HG03442 (cell line): ENCODE measurements at regions not wholly inside any gene's neighbourhood (a gene's known extent, or its start where the extent isn't known, plus 50 kb on each side); places are given as distances from the start of the nearest gene placed in this dataset.
A peak's percentile ranks its signal among the peaks of the same experiment; 100 is the strongest.

Source experiments
- ATAC-seq: cut with Tn5 transposase; IDR thresholded peaks from one replicate; pipeline ENCODE4 v1.9.1; 2021; ENCODE audit warnings: mild to moderate bottlenecking, moderate library complexity; ENCODE audit not compliant: unreplicated experiment

DNA sequence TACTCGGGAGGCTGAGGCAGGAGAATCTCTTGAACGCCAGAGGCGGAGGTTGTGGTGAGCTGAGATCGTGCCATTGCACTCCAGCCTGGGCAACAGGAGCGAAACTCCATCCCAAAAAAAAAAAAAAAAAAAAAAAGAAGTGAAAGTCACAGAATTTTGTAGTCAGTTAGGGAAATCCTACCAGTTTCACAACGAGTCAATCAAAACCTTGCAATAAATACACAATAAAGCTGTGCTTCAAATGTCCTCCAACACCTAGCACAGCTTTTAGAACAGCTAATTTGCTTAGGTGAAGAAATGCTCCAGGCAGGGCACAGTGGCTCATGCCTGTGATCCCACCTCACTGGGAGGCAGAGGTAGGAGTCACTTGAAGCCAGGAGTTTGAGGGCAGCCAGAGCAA is 112.8 kb upstream of the ATF7IP start:
- no peak for ATAC-seq

DNA sequence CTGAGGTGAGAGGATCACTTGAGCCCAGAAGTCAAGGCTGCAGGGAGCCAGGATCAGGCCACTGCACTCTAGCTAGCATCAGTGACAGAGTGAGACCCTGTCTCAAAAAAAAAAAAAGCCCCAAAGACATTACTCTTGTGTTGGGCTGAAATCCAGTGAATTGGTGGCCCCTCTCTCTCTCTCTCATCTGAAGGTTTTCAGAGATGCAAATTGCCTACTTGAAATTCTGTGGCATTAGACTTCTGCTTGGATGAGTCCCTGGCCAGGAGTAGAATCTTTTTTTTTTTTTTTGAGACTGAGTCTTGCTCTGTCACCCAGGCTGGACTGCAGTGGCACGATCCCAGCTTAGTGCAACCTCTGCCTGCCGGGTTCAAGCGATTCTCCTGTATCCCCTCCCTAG is 112.0 kb upstream of the ATF7IP start:
- no peak for ATAC-seq

GRCh38 chr12:14254781-14255180 is 110.7 kb upstream of the ATF7IP start:
- ATAC-seq, result no peak

DNA sequence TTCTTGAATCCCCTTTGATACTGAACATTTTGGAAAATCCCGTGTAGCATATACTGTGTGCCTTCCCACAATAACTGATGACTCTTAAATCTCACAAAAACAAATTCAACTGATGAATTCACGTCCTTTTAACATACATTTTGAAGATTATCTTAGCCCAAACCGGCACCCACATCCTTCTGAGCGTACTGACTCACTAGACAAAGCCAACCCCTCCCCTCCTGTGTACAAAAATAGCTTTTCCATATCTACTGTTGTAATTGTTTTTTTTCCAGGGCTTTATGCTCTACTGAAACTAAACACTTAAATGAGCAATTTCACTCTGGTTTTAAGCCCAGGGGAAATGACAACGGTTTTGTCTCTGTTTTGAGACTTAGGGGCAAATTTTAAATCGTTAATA is 109.4 kb upstream of the ATF7IP start:
- ATAC-seq, result no peak

- ATAC-seq, result peak; percentile 47
Observed at GRCh38 chr12:14256555-14257169, 108.8 kb upstream of the ATF7IP start.

GRCh38 chr12:14257303-14257733 is 108.2 kb upstream of the ATF7IP start:
- no peak for ATAC-seq

DNA sequence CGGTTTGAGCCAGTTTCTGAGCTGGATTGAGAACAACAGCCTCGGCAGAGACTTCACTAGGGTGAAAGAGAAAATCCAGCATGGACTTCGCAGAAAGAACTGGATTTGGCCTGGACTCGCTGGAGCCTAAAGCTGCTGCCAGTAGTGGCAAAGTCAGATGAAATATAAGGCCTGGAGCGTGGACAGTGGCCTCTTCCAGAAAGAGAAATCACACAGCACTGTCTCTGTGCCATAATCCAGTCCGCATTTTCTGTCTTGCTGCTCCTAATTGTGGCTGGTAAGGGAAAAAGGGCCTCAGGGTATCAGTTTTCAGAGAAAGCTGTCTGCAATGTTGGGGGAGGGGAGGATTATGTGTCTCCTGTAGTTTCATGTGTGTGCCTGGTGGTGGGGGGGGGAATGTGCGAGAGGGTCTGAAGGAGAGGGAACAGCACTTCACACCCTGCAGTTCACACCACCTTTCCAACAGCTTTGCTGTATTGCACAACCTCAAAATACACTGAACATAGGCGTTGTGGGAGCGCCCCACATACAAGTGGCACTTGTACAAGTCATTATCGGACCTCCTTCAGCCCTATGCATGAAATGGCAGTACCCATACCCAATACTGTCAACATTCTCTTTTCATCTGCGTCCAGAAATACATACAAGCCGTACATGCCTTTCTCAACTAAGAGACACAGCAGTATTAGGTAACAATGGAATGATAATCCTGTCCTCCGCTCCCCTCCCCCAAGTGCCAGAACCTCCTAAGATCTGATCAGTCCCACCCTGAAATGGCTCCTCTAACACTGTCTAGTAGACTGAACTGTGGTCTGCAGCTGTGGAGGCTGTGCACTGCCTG is 107.5 kb upstream of the ATF7IP start:
- ATAC-seq, result peak; percentile 52

DNA sequence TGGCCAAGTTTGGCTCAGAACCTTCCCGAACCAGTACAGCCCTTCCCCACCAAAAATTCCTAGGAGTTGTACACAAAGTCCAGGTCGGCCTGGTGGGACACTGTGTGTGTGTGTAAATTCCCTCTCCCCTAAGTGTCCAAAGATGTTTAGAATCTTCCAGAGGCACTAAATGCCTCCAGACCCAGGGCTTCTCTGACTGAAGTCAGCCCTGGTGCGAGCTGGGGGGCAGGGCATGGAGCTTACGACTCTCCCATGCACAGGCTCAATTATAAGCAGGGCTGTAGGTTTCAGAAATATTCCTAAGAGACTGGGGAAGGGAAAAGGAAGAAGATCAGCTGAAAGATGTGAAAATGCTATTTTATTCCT is 106.9 kb upstream of the ATF7IP start:
- ATAC-seq, result no peak

DNA sequence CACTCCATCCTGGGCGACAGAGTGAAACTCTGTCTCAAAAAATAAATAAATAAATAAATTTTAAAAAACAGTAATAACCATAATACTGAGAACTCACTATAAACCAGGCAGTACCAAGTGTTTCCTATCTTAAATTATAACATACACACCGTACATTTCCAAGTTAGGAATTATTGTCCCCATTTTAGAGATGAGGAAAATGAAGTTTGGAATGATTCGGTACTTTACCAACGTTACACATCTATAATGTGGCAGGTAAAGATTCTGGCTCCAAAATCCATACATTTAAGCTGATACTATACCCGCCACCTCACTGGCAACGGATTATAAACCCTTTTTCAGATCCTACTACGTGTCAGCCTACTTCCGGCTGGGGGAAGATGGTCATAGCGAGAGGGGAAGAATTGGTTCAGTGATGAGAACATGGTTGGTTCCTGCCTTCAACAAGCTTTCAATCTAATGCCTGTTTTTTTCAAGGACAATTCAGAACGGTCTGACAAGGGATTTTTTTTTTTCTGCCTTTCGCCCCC is 105.9 kb upstream of the ATF7IP start:
- no peak for ATAC-seq

GRCh38 chr12:14260011-14260993 is 105.2 kb upstream of the ATF7IP start:
- no peak for ATAC-seq

DNA sequence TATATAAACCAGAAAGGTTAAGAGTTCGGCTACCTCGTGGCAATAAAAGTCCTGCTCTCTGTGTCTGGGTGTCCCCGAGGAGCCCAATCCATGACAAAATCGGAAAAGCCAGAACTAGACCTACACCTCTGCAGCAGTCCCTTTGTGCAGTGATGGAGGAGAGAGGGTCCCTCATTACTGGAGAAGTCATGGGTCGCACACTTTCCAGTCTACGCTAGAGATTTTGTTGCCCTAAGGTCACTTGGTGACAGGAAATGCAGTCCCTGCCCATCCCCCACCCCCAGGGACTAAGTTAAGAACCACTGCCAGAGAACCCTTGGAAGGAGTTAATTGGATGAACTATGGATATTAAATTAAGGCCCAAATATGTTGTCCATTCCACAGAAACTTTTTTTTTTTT is 104.4 kb upstream of the ATF7IP start:
- no peak for ATAC-seq

- ATAC-seq, result no peak
Observed at GRCh38 chr12:14261861-14262260, 103.6 kb upstream of the ATF7IP start.

DNA sequence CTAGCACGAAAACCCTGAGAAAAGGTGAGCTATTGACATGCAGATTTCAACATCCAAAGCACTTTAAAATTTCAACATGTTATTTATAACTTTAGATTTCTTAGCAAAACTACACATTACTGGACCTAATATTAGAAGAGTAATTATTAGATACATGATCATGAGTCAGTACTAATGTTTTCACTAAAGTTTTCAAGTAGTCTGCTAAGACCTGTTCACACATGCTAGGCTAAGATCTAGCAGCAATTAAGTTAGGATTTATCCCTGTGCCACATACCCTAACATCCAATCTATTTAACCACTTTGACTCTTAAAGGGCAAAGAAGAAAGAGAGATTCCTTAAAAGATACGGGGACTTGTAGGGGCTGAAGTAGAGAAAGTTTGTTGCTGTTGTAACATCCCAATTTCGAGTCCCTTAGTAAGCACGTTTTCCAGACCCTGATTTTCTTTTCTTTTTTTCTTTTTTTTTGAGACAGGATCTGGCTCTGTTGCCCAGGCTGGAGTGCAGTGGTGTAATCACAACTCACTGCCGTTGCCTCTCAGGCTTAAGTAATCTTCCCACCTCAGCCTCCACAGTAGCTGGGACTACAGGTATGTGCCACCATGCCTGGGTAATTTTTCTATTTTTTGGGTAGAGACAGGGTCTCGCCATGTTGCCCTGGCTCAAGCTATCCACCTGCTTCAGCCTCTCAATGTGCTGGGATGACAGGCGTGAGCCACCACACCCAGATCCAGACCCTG is 102.5 kb upstream of the ATF7IP start:
- ATAC-seq, result no peak

DNA sequence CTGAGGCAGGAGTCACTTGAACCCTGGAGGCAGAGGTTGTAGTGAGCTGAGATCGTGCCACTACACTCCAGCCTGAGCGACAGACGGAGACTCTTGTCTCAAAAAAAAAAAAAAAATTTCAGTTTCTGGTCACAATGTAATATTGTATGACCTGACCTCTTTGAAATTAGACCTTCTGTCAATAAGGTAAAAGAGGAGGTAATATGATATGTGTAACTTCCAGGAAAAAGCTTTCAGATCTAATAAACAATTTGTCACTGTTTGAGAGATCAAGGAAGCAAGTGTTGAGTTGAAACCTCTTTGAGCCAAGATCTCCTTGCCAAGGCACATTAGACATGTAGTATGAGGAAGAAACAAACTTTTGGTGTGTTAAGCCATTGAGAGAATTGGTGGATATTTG is 101.7 kb upstream of the ATF7IP start:
- no peak for ATAC-seq

DNA sequence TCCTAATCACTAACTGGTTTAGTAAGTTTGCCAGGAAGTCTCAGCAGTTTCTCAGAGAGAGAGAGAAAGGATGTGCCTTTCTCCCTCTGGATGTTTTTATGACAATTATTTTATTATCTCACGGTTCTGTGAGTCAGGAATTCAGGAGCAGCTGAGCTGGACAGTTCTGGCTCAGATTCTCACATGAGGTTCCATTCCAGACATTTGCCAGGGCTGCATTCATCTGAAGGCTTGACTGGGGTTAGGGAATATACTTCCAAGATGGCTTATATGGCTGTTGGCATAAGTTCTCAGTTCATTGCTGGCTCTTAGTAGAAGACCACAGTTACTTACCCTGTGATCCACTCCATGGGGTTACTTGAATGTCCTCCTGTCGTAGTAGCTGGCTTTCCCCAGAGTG is 101.2 kb upstream of the ATF7IP start:
- ATAC-seq, result no peak

GRCh38 chr12:14264778-14265177 is 100.7 kb upstream of the ATF7IP start:
- ATAC-seq, result no peak

DNA sequence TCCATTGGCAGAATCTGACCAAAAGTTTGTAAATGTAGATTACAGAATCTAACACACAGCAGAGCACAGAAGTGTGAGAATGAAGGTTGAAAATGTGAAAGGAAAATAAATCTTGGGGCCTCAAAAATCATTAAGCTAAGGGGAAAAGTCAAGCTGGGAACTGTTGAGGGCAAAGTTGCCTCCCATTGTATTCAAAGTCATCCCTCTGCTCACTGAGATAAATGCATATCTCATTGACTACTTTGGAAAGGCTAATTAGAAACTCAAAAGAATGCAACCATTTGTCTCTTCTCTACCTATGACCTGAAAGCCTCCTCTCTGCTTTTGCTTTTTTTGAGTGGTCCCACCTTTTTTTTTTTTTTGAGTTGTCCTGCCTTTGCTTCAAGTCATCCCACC is 97.4 kb upstream of the ATF7IP start:
- no peak for ATAC-seq

- ATAC-seq, result no peak
Observed at GRCh38 chr12:14270392-14270791, 95.1 kb upstream of the ATF7IP start.

GRCh38 chr12:14272956-14273912 is 92.2 kb upstream of the ATF7IP start:
- ATAC-seq, result peak; percentile 46
